K562 (cell line): ENCODE measurements at regions not wholly inside any gene's neighbourhood (a gene's known extent, or its start where the extent isn't known, plus 50 kb on each side); places are given as distances from the start of the nearest gene placed in this dataset.

Experiments used
- BRD4 ChIP-seq: fragments of 200-600 bp; sonication (generic); IDR thresholded peaks from 2 replicates; pipeline ENCODE4 v1.6.1; 2017; ENCODE audit warnings: inconsistent platforms
- CHD2 ChIP-seq: IDR thresholded peaks from 2 replicates; pipeline ENCODE4 v1.6.1; 2011; ENCODE audit warnings: low read depth, low read length
- CXXC5 ChIP-seq: fragments of 250-450 bp; sonication (Bioruptor Pico); IDR thresholded peaks from 2 replicates; pipeline ENCODE4 v1.8.0; 2022; ENCODE audit warnings: inconsistent platforms, mild to moderate bottlenecking, moderate library complexity
- KLF6 ChIP-seq: fragments of 250-450 bp; sonication (Bioruptor Pico); IDR thresholded peaks from 2 replicates; pipeline ENCODE4 v1.4.0; 2020; ENCODE audit warnings: mild to moderate bottlenecking, moderate library complexity, borderline replicate concordance
- NFXL1 ChIP-seq: fragments of 450-650 bp; formaldehyde crosslinking; IDR thresholded peaks from 2 replicates; pipeline ENCODE4 v1.4.0; 2021; ENCODE audit warnings: mild to moderate bottlenecking
- NR2F6 ChIP-seq: fragments of 450-650 bp; formaldehyde crosslinking; IDR thresholded peaks from 2 replicates; pipeline ENCODE4 v1.4.0; 2020; ENCODE audit warnings: mild to moderate bottlenecking
- OTX1 ChIP-seq: fragments of 450-650 bp; formaldehyde crosslinking; IDR thresholded peaks from 2 replicates; pipeline ENCODE4 v1.4.0; 2022; ENCODE audit warnings: mild to moderate bottlenecking
- POLR2H ChIP-seq: IDR thresholded peaks from 2 replicates; pipeline ENCODE4 v1.6.1; 2016; ENCODE audit warnings: missing genetic modification characterization, low read depth, mild to moderate bottlenecking, control low read depth, missing compliant biosample characterization, moderate library complexity
- RAD51 ChIP-seq: fragments of 450-650 bp; IDR thresholded peaks from 2 replicates; pipeline ENCODE4 v1.7.1; 2016; ENCODE audit warnings: low read depth, mild to moderate bottlenecking, borderline replicate concordance
- RFX1 ChIP-seq: fragments of 450-650 bp; IDR thresholded peaks from 2 replicates; pipeline ENCODE4 v1.6.1; 2016; ENCODE audit warnings: mild to moderate bottlenecking, moderate library complexity
- SP2 ChIP-seq: IDR thresholded peaks from 2 replicates; pipeline ENCODE4 v1.6.1; 2011; ENCODE audit warnings: mild to moderate bottlenecking, low read depth, low read length, moderate library complexity; ENCODE audit not compliant: poor library complexity, severe bottlenecking; ENCODE audit errors: extremely low read depth
- TAF7 ChIP-seq: fragments of 450-650 bp; IDR thresholded peaks from 2 replicates; pipeline ENCODE4 v1.6.1; 2016; ENCODE audit warnings: missing genetic modification characterization, missing compliant biosample characterization
- ZFP1 ChIP-seq: fragments of 450-650 bp; formaldehyde crosslinking; IDR thresholded peaks from 2 replicates; pipeline ENCODE4 v1.4.0; 2020; ENCODE audit warnings: mild to moderate bottlenecking, mixed read lengths
- ZNF140 ChIP-seq: fragments of 250-450 bp; sonication (Bioruptor Pico); IDR thresholded peaks from 2 replicates; pipeline ENCODE4 v1.8.0; 2021; ENCODE audit warnings: moderate library complexity, mild to moderate bottlenecking, inconsistent platforms
- ZNF444 ChIP-seq: fragments of 250-450 bp; sonication (Bioruptor Pico); IDR thresholded peaks from 2 replicates; pipeline ENCODE4 v1.4.0; 2020; ENCODE audit warnings: mild to moderate bottlenecking, moderate library complexity
- ZNF507 ChIP-seq: conservative IDR thresholded peaks from 2 replicates; pipeline ENCODE4 v1.6.1; 2017; ENCODE audit warnings: missing genetic modification characterization, missing compliant biosample characterization
- ZNF583 ChIP-seq: fragments of 250-450 bp; sonication (Bioruptor Pico); IDR thresholded peaks from 2 replicates; pipeline ENCODE4 v1.4.0; 2020
- ZNF780A ChIP-seq: fragments of 250-450 bp; sonication (Bioruptor Pico); IDR thresholded peaks from 2 replicates; pipeline ENCODE4 v1.5.0; 2021; ENCODE audit warnings: mild to moderate bottlenecking
- TF ChIP-seq, protein P1 (sequence below): fragments of 450-650 bp; formaldehyde crosslinking; IDR thresholded peaks from 2 replicates; pipeline ENCODE4 v1.4.0; 2020; ENCODE audit warnings: mild to moderate bottlenecking, moderate library complexity
- TF ChIP-seq, protein P2 (sequence below): fragments of 450-650 bp; formaldehyde crosslinking; IDR thresholded peaks from 2 replicates; pipeline ENCODE4 v1.4.0; 2020; ENCODE audit warnings: mild to moderate bottlenecking
- TF ChIP-seq, protein P3 (sequence below): fragments of 450-650 bp; formaldehyde crosslinking; conservative IDR thresholded peaks from 2 replicates; pipeline ENCODE4 v1.4.0; 2022; ENCODE audit warnings: mild to moderate bottlenecking, missing genetic modification characterization

DNA sequence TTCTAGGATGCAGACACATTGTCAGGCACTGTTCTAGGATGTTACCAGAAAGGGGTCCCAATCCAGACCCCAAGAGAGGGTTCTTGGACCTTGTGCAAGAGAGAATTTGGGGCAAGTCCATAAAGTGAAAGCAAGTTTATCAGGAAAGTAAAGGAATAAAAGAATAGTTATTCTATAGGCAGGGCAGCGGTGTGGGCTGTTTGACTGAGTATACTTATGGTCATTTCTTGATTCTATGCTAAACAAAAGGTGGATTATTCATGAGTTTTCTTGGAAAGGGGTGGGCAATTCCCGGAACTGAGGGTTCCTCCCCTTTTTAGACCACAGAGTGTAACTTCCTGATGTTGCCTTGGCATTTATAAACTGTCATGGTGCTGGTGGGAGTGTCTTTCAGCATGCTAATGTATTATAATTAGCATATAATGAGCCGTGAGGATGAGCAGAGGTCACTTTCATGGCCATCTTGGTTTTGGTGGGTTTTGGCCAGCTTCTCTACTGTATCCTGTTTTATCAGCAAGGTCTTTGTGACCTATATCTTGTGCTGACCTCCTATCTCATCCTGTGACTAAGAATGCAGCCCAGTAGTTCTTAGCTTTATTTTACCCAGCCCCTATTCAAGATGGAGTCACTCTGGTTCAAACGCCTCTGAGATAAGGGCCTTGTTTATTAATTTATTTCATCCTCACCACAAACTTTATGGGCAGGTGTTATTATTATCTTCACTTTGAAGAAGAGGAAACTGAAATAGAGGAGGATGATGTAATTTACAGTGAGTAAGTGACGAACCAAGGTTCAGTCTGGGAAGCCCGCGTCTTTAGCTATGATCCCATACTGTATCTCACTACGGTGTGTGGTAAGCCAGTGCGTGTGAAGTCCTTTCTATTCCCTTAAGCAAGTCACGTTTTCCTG lies 186.0 kb upstream of the KLF4 start (continued):
- TF ChIP-seq, protein P1, sequence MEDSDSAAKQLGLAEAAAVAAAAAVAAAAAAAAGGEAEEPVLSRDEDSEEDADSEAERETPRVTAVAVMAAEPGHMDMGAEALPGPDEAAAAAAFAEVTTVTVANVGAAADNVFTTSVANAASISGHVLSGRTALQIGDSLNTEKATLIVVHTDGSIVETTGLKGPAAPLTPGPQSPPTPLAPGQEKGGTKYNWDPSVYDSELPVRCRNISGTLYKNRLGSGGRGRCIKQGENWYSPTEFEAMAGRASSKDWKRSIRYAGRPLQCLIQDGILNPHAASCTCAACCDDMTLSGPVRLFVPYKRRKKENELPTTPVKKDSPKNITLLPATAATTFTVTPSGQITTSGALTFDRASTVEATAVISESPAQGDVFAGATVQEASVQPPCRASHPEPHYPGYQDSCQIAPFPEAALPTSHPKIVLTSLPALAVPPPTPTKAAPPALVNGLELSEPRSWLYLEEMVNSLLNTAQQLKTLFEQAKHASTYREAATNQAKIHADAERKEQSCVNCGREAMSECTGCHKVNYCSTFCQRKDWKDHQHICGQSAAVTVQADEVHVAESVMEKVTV: peak; percentile 61; the same call in 1 of the 2 replicates
- TF ChIP-seq ZFP1 (CRISPR knock-in tag): peak; percentile 80
- TF ChIP-seq ZNF583 (CRISPR knock-in tag): peak; percentile 96
- no peak for TF ChIP-seq ZNF140 (CRISPR knock-in tag)
- TF ChIP-seq ZNF444: peak; percentile 87
- TF ChIP-seq NR2F6 (CRISPR knock-in tag): peak; percentile 73; the same call in 1 of the 2 replicates
- peak; percentile 25; the same call in 1 of the 2 replicates for TF ChIP-seq RFX1
- TF ChIP-seq ZNF780A: peak; percentile 88
- TF ChIP-seq BRD4: no peak
- peak; percentile 89 for TF ChIP-seq OTX1
- TF ChIP-seq POLR2H (tag): peak; percentile 51; the same call in 1 of the 2 replicates
- peak; percentile 46; the same call in 1 of the 2 replicates for TF ChIP-seq ZNF507
- peak; percentile 50 for TF ChIP-seq CXXC5 (CRISPR knock-in tag)
- peak; percentile 91 for TF ChIP-seq NFXL1
- TF ChIP-seq, protein P2, sequence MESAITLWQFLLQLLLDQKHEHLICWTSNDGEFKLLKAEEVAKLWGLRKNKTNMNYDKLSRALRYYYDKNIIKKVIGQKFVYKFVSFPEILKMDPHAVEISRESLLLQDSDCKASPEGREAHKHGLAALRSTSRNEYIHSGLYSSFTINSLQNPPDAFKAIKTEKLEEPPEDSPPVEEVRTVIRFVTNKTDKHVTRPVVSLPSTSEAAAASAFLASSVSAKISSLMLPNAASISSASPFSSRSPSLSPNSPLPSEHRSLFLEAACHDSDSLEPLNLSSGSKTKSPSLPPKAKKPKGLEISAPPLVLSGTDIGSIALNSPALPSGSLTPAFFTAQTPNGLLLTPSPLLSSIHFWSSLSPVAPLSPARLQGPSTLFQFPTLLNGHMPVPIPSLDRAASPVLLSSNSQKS (CRISPR knock-in tag): peak; percentile 84; the same call in 1 of the 2 replicates
- TF ChIP-seq SP2: no peak
- peak; percentile 98 for TF ChIP-seq KLF6 (CRISPR knock-in tag)
- no peak for TF ChIP-seq RAD51
- TF ChIP-seq CHD2: no peak
- peak; percentile 57; the same call in 1 of the 2 replicates for TF ChIP-seq TAF7 (tag)
- TF ChIP-seq, protein P3, sequence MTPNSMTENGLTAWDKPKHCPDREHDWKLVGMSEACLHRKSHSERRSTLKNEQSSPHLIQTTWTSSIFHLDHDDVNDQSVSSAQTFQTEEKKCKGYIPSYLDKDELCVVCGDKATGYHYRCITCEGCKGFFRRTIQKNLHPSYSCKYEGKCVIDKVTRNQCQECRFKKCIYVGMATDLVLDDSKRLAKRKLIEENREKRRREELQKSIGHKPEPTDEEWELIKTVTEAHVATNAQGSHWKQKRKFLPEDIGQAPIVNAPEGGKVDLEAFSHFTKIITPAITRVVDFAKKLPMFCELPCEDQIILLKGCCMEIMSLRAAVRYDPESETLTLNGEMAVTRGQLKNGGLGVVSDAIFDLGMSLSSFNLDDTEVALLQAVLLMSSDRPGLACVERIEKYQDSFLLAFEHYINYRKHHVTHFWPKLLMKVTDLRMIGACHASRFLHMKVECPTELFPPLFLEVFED (CRISPR knock-in tag): peak; percentile 97
